SK-N-SH (cell line): ENCODE measurements at regions not wholly inside any gene's neighbourhood (a gene's known extent, or its start where the extent isn't known, plus 50 kb on each side); places are given as distances from the start of the nearest gene placed in this dataset.

Experiments
- CTCF ChIA-PET: fragments of 300-600, 350-600 bp; formaldehyde crosslinking; extraction: SDS; loops from one replicate; lab custom pipeline; 2021; lab: Yijun Ruan, JAX
- POLR2A ChIA-PET: fragments of 350-600 bp; sonication (Branson Sonifier 250); formaldehyde crosslinking; extraction: SDS; loops from one replicate; lab custom pipeline; 2020; ENCODE audit warnings: antibody characterized with exemption, inconsistent platforms; lab: Yijun Ruan, JAX
- DNase-seq: peaks from one replicate; pipeline ENCODE4 v3.0.0; 2012
- H2AFZ ChIP-seq: fragments of 200-600 bp; sonication (generic); 2 replicates; pipeline ENCODE4 v1.8.1; 2016; ENCODE audit warnings: antibody characterized with exemption, mild to moderate bottlenecking, low read depth
- H3F3A ChIP-seq: fragments of 200-600 bp; sonication (generic); replicated peaks from 2 replicates; pipeline ENCODE3; 2016; ENCODE audit warnings: antibody characterized with exemption, mild to moderate bottlenecking; ENCODE audit not compliant: insufficient read depth
- H3K27ac ChIP-seq, 2 experiments: fragments of 200-500 bp in 1 of 2; fragments of 200-600 bp in 1 of 2; sonication (Bioruptor generic) in 1 of 2; sonication (generic), shearing (Covaris generic) in 1 of 2; 2 replicates each; pipeline versions ENCODE4 v1.5.1 to v1.6.1; 2014 to 2016; ENCODE audit warnings: low read depth in 2 of 2, inconsistent platforms in 1 of 2, low read length in 1 of 2, mild to moderate bottlenecking in 1 of 2, mixed read lengths in 1 of 2
- H3K27me3 ChIP-seq: fragments of 200-600 bp; sonication (generic), shearing (Covaris generic); 2 replicates; pipeline ENCODE4 v1.6.1; 2016; ENCODE audit warnings: mixed run types; ENCODE audit not compliant: insufficient read depth
- H3K36me3 ChIP-seq, 2 experiments: fragments of 200-500 bp in 1 of 2; fragments of 200-600 bp in 1 of 2; sonication (Bioruptor generic) in 1 of 2; sonication (generic) in 1 of 2; replicated peaks in 1 of 2; 2 replicates each; pipeline versions ENCODE3 to v1.5.1; 2014 to 2016; ENCODE audit warnings: low read length in 1 of 2, mild to moderate bottlenecking in 1 of 2; ENCODE audit not compliant: insufficient read depth in 2 of 2, control insufficient read depth in 1 of 2
- H3K4me1 ChIP-seq, 2 experiments: fragments of 200-500 bp in 1 of 2; fragments of 200-600 bp in 1 of 2; sonication (Bioruptor generic) in 1 of 2; sonication (generic), shearing (Covaris generic) in 1 of 2; 2 replicates each; pipeline versions ENCODE4 v1.5.1 to v1.6.1; 2014 to 2016; ENCODE audit warnings: low read depth in 1 of 2, low read length in 1 of 2, mixed run types in 1 of 2; ENCODE audit not compliant: insufficient read depth in 2 of 2, control insufficient read depth in 1 of 2
- H3K4me2 ChIP-seq: fragments of 200-600 bp; sonication (generic), shearing (Covaris generic); 2 replicates; pipeline ENCODE4 v1.6.1; 2017; ENCODE audit warnings: mixed run types
- H3K4me3 ChIP-seq, 2 experiments: fragments of 200-500 bp in 1 of 2; fragments of 200-600 bp in 1 of 2; sonication (Bioruptor generic) in 1 of 2; sonication (generic), shearing (Covaris generic) in 1 of 2; 2 replicates each; pipeline versions ENCODE4 v1.5.1 to v1.8.1; 2014 to 2016; ENCODE audit warnings: low read depth in 2 of 2, inconsistent platforms in 1 of 2, low read length in 1 of 2, mild to moderate bottlenecking in 1 of 2, mixed read lengths in 1 of 2, moderate library complexity in 1 of 2
- H3K79me2 ChIP-seq: fragments of 200-600 bp; sonication (generic); 2 replicates; pipeline ENCODE4 v1.8.1; 2017; ENCODE audit warnings: mild to moderate bottlenecking; ENCODE audit not compliant: insufficient read depth
- H3K9ac ChIP-seq: fragments of 200-600 bp; sonication (generic); 2 replicates; pipeline ENCODE4 v1.6.1; 2017; ENCODE audit warnings: mixed run types
- H3K9me2 ChIP-seq: fragments of 200-600 bp; sonication (generic); 2 replicates; pipeline ENCODE4 v1.6.1; 2017; ENCODE audit warnings: mixed run types
- H3K9me3 ChIP-seq: fragments of 200-600 bp; sonication (generic); 2 replicates; pipeline ENCODE4 v1.6.1; 2017; ENCODE audit warnings: mixed run types, mild to moderate bottlenecking, moderate library complexity
- H4K20me1 ChIP-seq: fragments of 200-600 bp; sonication (generic); 2 replicates; pipeline ENCODE4 v1.6.1; 2017; ENCODE audit warnings: mild to moderate bottlenecking, mixed run types; ENCODE audit not compliant: insufficient read depth
- EP300 ChIP-seq, 2 experiments: IDR thresholded peaks; 2 replicates each; pipeline versions ENCODE4 v1.4.0 to v1.6.1; 2012; ENCODE audit warnings: borderline replicate concordance in 1 of 2, low read depth in 1 of 2, low read length in 1 of 2
- EZH2phosphoT487 ChIP-seq: fragments of 200-600 bp; sonication (generic); IDR thresholded peaks from 2 replicates; pipeline ENCODE4 v1.6.1; 2017; ENCODE audit warnings: low read depth, mixed run types, mild to moderate bottlenecking, antibody characterized with exemption, moderate library complexity, borderline replicate concordance
- FOSL2 ChIP-seq: IDR thresholded peaks from 2 replicates; pipeline ENCODE4 v1.4.0; 2012; ENCODE audit warnings: low read depth, mild to moderate bottlenecking, moderate library complexity, borderline replicate concordance
- GABPA ChIP-seq: IDR thresholded peaks from 2 replicates; pipeline ENCODE4 v1.4.0; 2012; ENCODE audit warnings: low read depth, mild to moderate bottlenecking
- JUND ChIP-seq: IDR thresholded peaks from 2 replicates; pipeline ENCODE4 v1.4.0; 2012
- MEF2A ChIP-seq: IDR thresholded peaks from 2 replicates; pipeline ENCODE4 v1.4.0; 2012; ENCODE audit warnings: low read depth, borderline replicate concordance
- NFIC ChIP-seq: IDR thresholded peaks from 2 replicates; pipeline ENCODE4 v1.4.0; 2012; ENCODE audit warnings: borderline replicate concordance
- NRF1 ChIP-seq: IDR thresholded peaks from 2 replicates; pipeline ENCODE4 v1.6.1; 2012; ENCODE audit warnings: low read depth, mild to moderate bottlenecking, low read length
- RAD21 ChIP-seq: IDR thresholded peaks from 2 replicates; pipeline ENCODE4 v1.6.1; 2012; ENCODE audit warnings: mild to moderate bottlenecking, low read length
- RXRA ChIP-seq: IDR thresholded peaks from 2 replicates; pipeline ENCODE4 v1.4.0; 2012; ENCODE audit warnings: low read depth, mild to moderate bottlenecking, borderline replicate concordance
- SIN3A ChIP-seq: IDR thresholded peaks from 2 replicates; pipeline ENCODE4 v1.6.1; 2012; ENCODE audit warnings: low read depth, mild to moderate bottlenecking, low read length, moderate library complexity, borderline replicate concordance
- WGBS: methylation state at CpG from one replicate; pipeline ENCODE4 v1.1.6; 2017; ENCODE audit warnings: low lambda C conversion rate; 5-methylcytosine and 5-hydroxymethylcytosine counted together
- TF ChIP-seq, protein P1 (sequence below): IDR thresholded peaks from 2 replicates; pipeline ENCODE4 v1.4.0; 2012; ENCODE audit warnings: low read depth, borderline replicate concordance
- TF ChIP-seq, protein P2 (sequence below): fragments of 200-600 bp; sonication (generic); IDR thresholded peaks from 2 replicates; pipeline ENCODE4 v1.6.1; 2017; ENCODE audit warnings: antibody characterized with exemption, mild to moderate bottlenecking, moderate library complexity
- TF ChIP-seq, protein P3 (sequence below): IDR thresholded peaks from 2 replicates; pipeline ENCODE4 v1.4.0; 2012; ENCODE audit warnings: low read depth
- TF ChIP-seq, protein P4 (sequence below): IDR thresholded peaks from 2 replicates; pipeline ENCODE4; 2012

DNA sequence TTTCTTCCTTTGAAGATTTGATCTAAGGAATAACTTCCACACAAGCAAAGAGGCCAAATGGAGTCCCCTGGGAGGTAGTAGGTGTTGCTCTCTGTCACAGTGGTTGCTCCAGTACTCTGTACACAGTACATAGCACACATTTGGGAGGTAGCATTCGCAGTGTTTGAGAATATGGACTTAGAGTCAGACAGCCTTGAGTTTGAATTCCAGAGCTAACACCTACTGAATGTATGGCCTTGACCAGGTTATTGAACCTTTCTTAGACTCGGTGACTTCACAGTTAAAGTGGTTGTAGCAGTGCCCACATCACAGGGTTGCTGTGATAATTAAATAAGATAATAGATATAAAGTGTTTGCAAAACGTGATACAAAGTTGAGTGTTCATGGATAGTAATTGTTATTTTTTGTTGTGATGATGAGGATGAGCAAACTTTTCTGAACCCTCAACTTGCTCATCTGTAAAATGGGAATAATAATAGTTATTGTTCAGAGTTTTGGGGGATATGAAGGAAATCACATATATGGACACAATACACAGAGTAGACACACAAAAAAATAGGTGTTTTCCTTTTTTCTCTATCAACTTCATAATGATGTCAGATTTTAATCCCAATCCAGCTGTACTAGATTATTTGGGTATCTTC, 271.6 kb upstream of the CRY1 start:
- Histone ChIP-seq H3K36me3 (no peaks in the 10 kb centered on the region), H3K79me2 (no peaks in the 10 kb centered on the region), H3K4me2 (no peak overlapping the region)
- DNase-seq: no peak
- POLR2A ChIA-PET: no interaction called here
- no peak for TF ChIP-seq JUND
- no peak for TF ChIP-seq GABPA
- no peak for TF ChIP-seq RAD21
- no peak for TF ChIP-seq NRF1
- no peak for TF ChIP-seq FOSL2
- no peak for TF ChIP-seq RXRA
- TF ChIP-seq, protein P1, sequence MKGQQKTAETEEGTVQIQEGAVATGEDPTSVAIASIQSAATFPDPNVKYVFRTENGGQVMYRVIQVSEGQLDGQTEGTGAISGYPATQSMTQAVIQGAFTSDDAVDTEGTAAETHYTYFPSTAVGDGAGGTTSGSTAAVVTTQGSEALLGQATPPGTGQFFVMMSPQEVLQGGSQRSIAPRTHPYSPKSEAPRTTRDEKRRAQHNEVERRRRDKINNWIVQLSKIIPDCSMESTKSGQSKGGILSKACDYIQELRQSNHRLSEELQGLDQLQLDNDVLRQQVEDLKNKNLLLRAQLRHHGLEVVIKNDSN: no peak
- no peak for TF ChIP-seq MEF2A
- TF ChIP-seq EP300 (IDR thresholded peaks at IDR 0.05; ENCODE audit: borderline replicate concordance in 1 of 2, low read depth in 1 of 2, low read length in 1 of 2): no peak
- TF ChIP-seq, protein P2, sequence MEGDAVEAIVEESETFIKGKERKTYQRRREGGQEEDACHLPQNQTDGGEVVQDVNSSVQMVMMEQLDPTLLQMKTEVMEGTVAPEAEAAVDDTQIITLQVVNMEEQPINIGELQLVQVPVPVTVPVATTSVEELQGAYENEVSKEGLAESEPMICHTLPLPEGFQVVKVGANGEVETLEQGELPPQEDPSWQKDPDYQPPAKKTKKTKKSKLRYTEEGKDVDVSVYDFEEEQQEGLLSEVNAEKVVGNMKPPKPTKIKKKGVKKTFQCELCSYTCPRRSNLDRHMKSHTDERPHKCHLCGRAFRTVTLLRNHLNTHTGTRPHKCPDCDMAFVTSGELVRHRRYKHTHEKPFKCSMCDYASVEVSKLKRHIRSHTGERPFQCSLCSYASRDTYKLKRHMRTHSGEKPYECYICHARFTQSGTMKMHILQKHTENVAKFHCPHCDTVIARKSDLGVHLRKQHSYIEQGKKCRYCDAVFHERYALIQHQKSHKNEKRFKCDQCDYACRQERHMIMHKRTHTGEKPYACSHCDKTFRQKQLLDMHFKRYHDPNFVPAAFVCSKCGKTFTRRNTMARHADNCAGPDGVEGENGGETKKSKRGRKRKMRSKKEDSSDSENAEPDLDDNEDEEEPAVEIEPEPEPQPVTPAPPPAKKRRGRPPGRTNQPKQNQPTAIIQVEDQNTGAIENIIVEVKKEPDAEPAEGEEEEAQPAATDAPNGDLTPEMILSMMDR: no peak
- TF ChIP-seq, protein P3, sequence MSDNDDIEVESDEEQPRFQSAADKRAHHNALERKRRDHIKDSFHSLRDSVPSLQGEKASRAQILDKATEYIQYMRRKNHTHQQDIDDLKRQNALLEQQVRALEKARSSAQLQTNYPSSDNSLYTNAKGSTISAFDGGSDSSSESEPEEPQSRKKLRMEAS: no peak
- no peak for TF ChIP-seq SIN3A
- no peak for TF ChIP-seq NFIC
- no peak for TF ChIP-seq EZH2phosphoT487
- TF ChIP-seq, protein P4, sequence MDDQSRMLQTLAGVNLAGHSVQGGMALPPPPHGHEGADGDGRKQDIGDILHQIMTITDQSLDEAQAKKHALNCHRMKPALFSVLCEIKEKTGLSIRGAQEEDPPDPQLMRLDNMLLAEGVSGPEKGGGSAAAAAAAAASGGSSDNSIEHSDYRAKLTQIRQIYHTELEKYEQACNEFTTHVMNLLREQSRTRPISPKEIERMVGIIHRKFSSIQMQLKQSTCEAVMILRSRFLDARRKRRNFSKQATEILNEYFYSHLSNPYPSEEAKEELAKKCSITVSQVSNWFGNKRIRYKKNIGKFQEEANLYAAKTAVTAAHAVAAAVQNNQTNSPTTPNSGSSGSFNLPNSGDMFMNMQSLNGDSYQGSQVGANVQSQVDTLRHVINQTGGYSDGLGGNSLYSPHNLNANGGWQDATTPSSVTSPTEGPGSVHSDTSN: no peak
- TF ChIP-seq, all 33 proteins: peak for 0
- peaks cover 0 to 10% of the 10 kb centered on the region in 2 experiments; a peak in 2 of 4 replicates for H3K4me1 ChIP-seq
- no peaks in the 10 kb centered on the region for H3K9me2 ChIP-seq
- no peak overlapping the region for H3K27ac ChIP-seq
- H3K27me3 ChIP-seq: no peaks in the 10 kb centered on the region
- H3K9me3 ChIP-seq: no peaks in the 10 kb centered on the region
- no peak overlapping the region for H3K4me3 ChIP-seq
- WGBS: 64% methylated on average over 3 of the region's 3 CpGs
- no peaks in the 10 kb centered on the region for H4K20me1 ChIP-seq
- no peak overlapping the region for H3K9ac ChIP-seq
- CTCF ChIA-PET: interaction anchor here (1.4 kb wide), 1 partner anchor 243 kb away, joined by 3 read pairs; no protein-coding TSS in a partner anchor
- H2AFZ ChIP-seq: no peak overlapping the region
- H3F3A ChIP-seq: no peaks in the 10 kb centered on the region
